ENCODE measurements at regions not wholly inside any gene's neighbourhood (a gene's known extent, or its start where the extent isn't known, plus 50 kb on each side); places are given as distances from the start of the nearest gene placed in this dataset.

- peak; percentile 50 for TF ChIP-seq CTCF (IDR thresholded peaks at IDR 0.05)
- TF ChIP-seq SOX15 (CRISPR knock-in tag; IDR thresholded peaks at IDR 0.05), result no peak
- TF ChIP-seq TCF7 (CRISPR knock-in tag; IDR thresholded peaks at IDR 0.05; ENCODE audit: low read depth), result no peak
- no peak for TF ChIP-seq ZNF263 (CRISPR knock-in tag; IDR thresholded peaks at IDR 0.05; ENCODE audit: low read depth)
- no peak for TF ChIP-seq ZBTB21 (CRISPR knock-in tag; IDR thresholded peaks at IDR 0.05; ENCODE audit: borderline replicate concordance)
- TF ChIP-seq ZSCAN18 (CRISPR knock-in tag; IDR thresholded peaks at IDR 0.05), result no peak
Measured at GRCh38 chr18:22563164-22563583, 145.5 kb upstream of the CTAGE1 start.

Measured in WTC11 (cell line).